Parathyroid adenoma (tissue), 2 donors: ENCODE measurements at regions not wholly inside any gene's neighbourhood (a gene's known extent, or its start where the extent isn't known, plus 50 kb on each side); places are given as distances from the start of the nearest gene placed in this dataset.

ENCODE experiments used
- H2AFZ ChIP-seq: fragments of 300-600 bp; sonication (generic); one replicate; pipeline ENCODE4 v1.7.0; 2017; ENCODE audit warnings: antibody characterized with exemption, mild to moderate bottlenecking
- H3K27ac ChIP-seq: fragments of 300-600 bp; sonication (generic); one replicate; pipeline ENCODE4 v1.7.0; 2017
- H3K27me3 ChIP-seq: fragments of 300-600 bp; sonication (generic); one replicate; pipeline ENCODE4 v1.7.0; 2017; ENCODE audit warnings: low read length; ENCODE audit not compliant: control insufficient read depth, insufficient read depth
- H3K36me3 ChIP-seq: fragments of 300-600 bp; sonication (generic); one replicate; pipeline ENCODE4 v1.7.0; 2017; ENCODE audit warnings: low read length; ENCODE audit not compliant: control insufficient read depth, insufficient read depth
- H3K4me1 ChIP-seq: fragments of 300-600 bp; sonication (generic); one replicate; pipeline ENCODE4 v1.7.0; 2017; ENCODE audit warnings: control low read depth
- H3K4me2 ChIP-seq: fragments of 300-600 bp; sonication (generic); one replicate; pipeline ENCODE4 v1.7.0; 2017; ENCODE audit warnings: low read length
- H3K4me3 ChIP-seq: fragments of 300-600 bp; sonication (generic); one replicate; pipeline ENCODE4 v1.7.0; 2017; ENCODE audit warnings: low read depth, low read length
- H3K79me2 ChIP-seq: fragments of 300-600 bp; sonication (generic); one replicate; pipeline ENCODE4 v1.7.0; 2017; ENCODE audit warnings: control low read depth
- H3K9ac ChIP-seq: fragments of 300-600 bp; sonication (generic); one replicate; pipeline ENCODE4 v1.7.0; 2017; ENCODE audit warnings: mild to moderate bottlenecking
- H3K9me3 ChIP-seq: fragments of 300-600 bp; sonication (generic); one replicate; pipeline ENCODE4 v1.7.0; 2017; ENCODE audit warnings: low read length; ENCODE audit not compliant: control insufficient read depth
- CTCF ChIP-seq: fragments of 300-600 bp; sonication (generic); IDR thresholded peaks from one replicate; pipeline ENCODE4 v1.7.0; 2017; ENCODE audit warnings: antibody characterized with exemption, mild to moderate bottlenecking
- donor health status: primary hyperparathyroidism.

DNA sequence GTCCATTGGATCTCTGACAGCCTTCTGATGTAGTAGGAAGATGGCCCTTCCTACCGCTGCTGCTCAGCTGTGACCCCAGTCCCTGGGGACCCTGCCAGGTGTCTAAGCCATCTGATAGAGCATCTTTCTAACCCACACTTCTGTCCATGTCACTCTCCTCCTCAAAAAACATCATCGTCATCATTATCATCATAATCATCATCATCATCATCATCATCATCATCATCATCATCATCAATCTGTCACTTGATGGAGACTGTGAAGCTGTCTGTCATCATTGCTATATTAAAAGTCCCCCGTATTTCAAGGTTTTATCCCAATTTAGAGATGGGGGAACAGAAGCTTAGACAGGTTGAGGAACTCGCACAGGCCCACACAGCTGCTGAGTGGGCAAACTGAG is 75.1 kb upstream of the SLC6A11 start:
- Histone ChIP-seq H2AFZ (no peak overlapping the region), H3K9me3 (no peaks in the 10 kb centered on the region), H3K79me2 (no peaks in the 10 kb centered on the region), H3K4me1 (no peaks in the 10 kb centered on the region), H3K4me3 (no peak overlapping the region), H3K9ac (no peak overlapping the region), H3K27ac (no peak overlapping the region), H3K36me3 (no peaks in the 10 kb centered on the region), H3K27me3 (no peaks in the 10 kb centered on the region), H3K4me2 (no peak overlapping the region)
- no peak for TF ChIP-seq CTCF

- H3K4me3 ChIP-seq = no peak overlapping the region
- H3K4me2 ChIP-seq = no peak overlapping the region
- no peaks in the 10 kb centered on the region for H3K4me1 ChIP-seq
- no peak for TF ChIP-seq CTCF
- no peaks in the 10 kb centered on the region for H3K36me3 ChIP-seq
- H3K9ac ChIP-seq = no peak overlapping the region
- no peaks in the 10 kb centered on the region for H3K27me3 ChIP-seq
- no peak overlapping the region for H3K27ac ChIP-seq
- no peaks in the 10 kb centered on the region for H3K79me2 ChIP-seq
- no peaks in the 10 kb centered on the region for H3K9me3 ChIP-seq
- H2AFZ ChIP-seq = no peak overlapping the region
These were observed 73.9 kb upstream of the SLC6A11 start for GRCh38 chr3:10741891-10742671.

- Histone ChIP-seq H3K4me3 (no peak overlapping the region), H3K36me3 (no peaks in the 10 kb centered on the region), H3K9ac (no peak overlapping the region), H3K9me3 (no peaks in the 10 kb centered on the region), H3K4me2 (no peak overlapping the region), H3K79me2 (no peaks in the 10 kb centered on the region), H3K27me3 (no peaks in the 10 kb centered on the region), H2AFZ (no peak overlapping the region), H3K27ac (no peak overlapping the region), H3K4me1 (no peaks in the 10 kb centered on the region)
- no peak for TF ChIP-seq CTCF
These were observed 72.5 kb upstream of the SLC6A11 start for GRCh38 chr3:10743366-10744097.

GRCh38 chr3:10744098-10744465 is 71.9 kb upstream of the SLC6A11 start:
- Histone ChIP-seq H3K4me3 (no peak overlapping the region), H3K27me3 (no peaks in the 10 kb centered on the region), H3K27ac (no peak overlapping the region), H3K79me2 (no peaks in the 10 kb centered on the region), H3K4me1 (no peaks in the 10 kb centered on the region), H3K9ac (no peak overlapping the region), H2AFZ (no peak overlapping the region), H3K9me3 (no peaks in the 10 kb centered on the region), H3K4me2 (no peak overlapping the region), H3K36me3 (no peaks in the 10 kb centered on the region)
- no peak for TF ChIP-seq CTCF
